ENCODE measurements at regions not wholly inside any gene's neighbourhood (a gene's known extent, or its start where the extent isn't known, plus 50 kb on each side); places are given as distances from the start of the nearest gene placed in this dataset.

DNA sequence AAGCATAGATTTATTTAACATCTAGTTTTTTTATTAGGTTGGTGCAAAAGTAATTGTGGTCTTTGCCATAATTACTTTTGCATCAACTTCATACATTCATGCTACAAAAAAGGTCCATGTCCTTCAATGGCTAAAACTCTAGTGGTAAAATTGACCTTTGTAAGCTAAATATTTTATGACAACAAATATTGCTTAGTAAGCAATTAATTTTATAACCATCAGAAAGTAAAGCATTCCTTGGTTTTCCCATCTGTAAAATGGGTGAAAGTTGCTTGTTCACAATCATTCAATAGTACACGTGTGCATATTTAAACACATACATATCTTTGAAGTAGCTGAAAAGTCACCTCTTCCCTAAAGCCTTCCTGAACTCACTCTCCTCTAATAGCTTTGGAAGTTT is 789.6 kb downstream of the CDH8 start:
- TF ChIP-seq TBL1XR1 (IDR thresholded peaks at IDR 0.05; ENCODE audit: low read length in 2 of 2) (no peak), KDM4B (IDR thresholded peaks at IDR 0.05; ENCODE audit: borderline replicate concordance in 2 of 2, low read depth in 1 of 2) (no peak), EZH2 (IDR thresholded peaks at IDR 0.05; ENCODE audit: borderline replicate concordance, low read depth, low read length) (no peak), JUN (IDR thresholded peaks at IDR 0.05; ENCODE audit: borderline replicate concordance, low read depth, low read length) (no peak), JUN (CRISPR knock-in tag; IDR thresholded peaks at IDR 0.05; ENCODE audit: borderline replicate concordance) (no peak)
